NB4 (cell line): ENCODE measurements at regions not wholly inside any gene's neighbourhood (a gene's known extent, or its start where the extent isn't known, plus 50 kb on each side); places are given as distances from the start of the nearest gene placed in this dataset.

Experiments used
- CTCF ChIP-seq: IDR thresholded peaks from one replicate; pipeline ENCODE4 v1.5.1; 2012; ENCODE audit warnings: low read depth, low read length
- MAX ChIP-seq: IDR thresholded peaks from 2 replicates; pipeline ENCODE4 v1.6.1; 2011; ENCODE audit warnings: low read depth, low read length
- MYC ChIP-seq: IDR thresholded peaks from 2 replicates; pipeline ENCODE4 v1.6.1; 2011; ENCODE audit warnings: low read depth, low read length
- POLR2A ChIP-seq: IDR thresholded peaks from 2 replicates; pipeline ENCODE4 v1.6.1; 2011; ENCODE audit warnings: mild to moderate bottlenecking; ENCODE audit not compliant: insufficient read length; ENCODE audit errors: extremely low read depth

GRCh38 chr5:98474216-98474615, 299.2 kb upstream of the RGMB start:
- TF ChIP-seq CTCF (no peak), POLR2A (no peak), MYC (no peak), MAX (no peak)
